H7 (cell line): ENCODE measurements at regions not wholly inside any gene's neighbourhood (a gene's known extent, or its start where the extent isn't known, plus 50 kb on each side); places are given as distances from the start of the nearest gene placed in this dataset.

Experiments used
- DNase-seq: peaks from one replicate; pipeline ENCODE4 v3.0.0; 2012
- H3K27me3 ChIP-seq: 2 replicates; pipeline ENCODE4 v1.6.0; 2011; ENCODE audit warnings: mild to moderate bottlenecking, low read length; ENCODE audit not compliant: control insufficient read depth, insufficient read depth
- H3K36me3 ChIP-seq: replicated peaks from 2 replicates; pipeline ENCODE4 v1.5.1; 2011; ENCODE audit warnings: low read length; ENCODE audit not compliant: control insufficient read depth, insufficient read depth
- H3K4me3 ChIP-seq: 2 replicates; pipeline ENCODE4 v1.5.1; 2011; ENCODE audit warnings: low read depth, mild to moderate bottlenecking, control low read depth, low read length, moderate library complexity; ENCODE audit not compliant: insufficient read depth

DNA sequence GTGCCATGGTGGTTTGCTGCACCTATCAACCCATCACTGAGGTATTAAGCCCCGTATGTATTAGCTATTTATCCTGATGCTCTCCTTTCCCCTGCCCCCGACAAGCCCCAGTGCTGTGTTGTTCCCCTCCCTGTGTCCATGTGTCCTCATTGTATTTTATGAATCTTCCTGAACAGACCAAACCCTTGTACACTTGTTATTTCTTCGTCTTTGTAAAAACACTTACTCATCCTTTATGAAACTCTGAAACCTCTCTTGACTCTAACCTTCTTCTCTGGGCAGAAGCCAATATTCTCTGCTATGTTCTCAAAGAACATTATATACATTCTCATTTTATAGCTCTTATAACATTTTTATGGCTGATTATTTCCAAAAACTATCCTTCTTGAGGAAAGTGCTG is 746.9 kb downstream of the EFNB2 start:
- Histone ChIP-seq H3K36me3 (no peaks in the 10 kb centered on the region), H3K4me3 (no peak overlapping the region), H3K27me3 (no peaks in the 10 kb centered on the region)
- no peak for DNase-seq

DNA sequence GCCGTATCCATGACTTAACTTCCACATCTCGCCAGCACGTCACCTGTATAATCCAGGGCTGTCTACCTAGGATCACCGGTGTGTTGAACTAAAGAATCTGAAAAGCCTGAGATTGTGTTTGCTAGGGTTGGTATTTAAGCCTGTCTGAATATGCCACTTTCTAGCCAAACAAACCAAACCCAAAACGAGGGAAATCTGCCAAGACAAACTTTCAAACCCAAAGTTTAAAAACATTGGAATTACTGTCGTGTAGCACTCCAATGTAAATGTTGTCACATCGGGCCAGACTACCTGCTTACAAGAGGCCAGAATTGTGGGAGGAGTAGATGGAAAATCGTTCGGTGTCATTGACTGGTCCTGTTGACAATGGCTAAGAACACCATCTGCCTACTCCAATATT is 747.8 kb downstream of the EFNB2 start:
- Histone ChIP-seq H3K4me3 (no peak overlapping the region), H3K36me3 (no peaks in the 10 kb centered on the region), H3K27me3 (no peaks in the 10 kb centered on the region)
- DNase-seq: no peak

DNA sequence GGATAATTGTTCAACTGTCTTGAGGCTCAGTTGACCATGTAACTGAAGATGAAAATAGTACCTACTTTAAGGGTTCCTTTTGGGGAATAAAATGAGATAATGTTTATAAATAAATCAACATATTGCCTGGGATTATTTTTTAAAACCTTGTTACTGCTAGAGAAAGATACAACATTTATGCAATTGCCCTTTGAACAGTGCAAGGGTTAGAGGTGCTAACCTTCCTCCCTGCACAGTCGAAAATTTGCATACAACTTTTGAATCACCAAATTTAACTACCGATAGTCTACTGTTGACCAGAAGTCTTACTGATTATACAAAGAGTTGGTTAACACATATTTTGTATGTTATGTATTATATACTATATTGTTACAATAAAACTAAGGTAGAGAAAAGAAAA is 750.0 kb downstream of the EFNB2 start:
- DNase-seq: no peak
- no peaks in the 10 kb centered on the region for H3K36me3 ChIP-seq
- H3K27me3 ChIP-seq: no peaks in the 10 kb centered on the region
- no peak overlapping the region for H3K4me3 ChIP-seq

DNA sequence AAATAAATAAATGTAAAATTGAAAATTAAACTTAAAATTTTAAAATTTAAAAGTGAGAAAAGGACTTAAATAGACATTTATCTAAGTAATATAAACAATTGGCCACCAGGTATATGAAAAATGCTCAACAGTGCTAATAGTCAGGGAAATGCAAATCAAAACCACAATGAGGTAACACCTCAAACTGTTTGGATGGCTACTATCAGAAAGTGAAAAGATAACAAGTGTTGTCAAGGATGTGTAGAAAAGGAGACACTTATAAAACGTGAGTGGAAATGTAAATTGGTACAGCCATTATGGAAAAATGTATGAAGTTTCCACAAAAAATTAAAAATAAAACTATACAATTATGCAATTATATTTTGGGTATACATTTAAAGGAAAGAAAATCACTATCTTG is 752.2 kb downstream of the EFNB2 start:
- no peak for DNase-seq
- H3K36me3 ChIP-seq: no peaks in the 10 kb centered on the region

DNA sequence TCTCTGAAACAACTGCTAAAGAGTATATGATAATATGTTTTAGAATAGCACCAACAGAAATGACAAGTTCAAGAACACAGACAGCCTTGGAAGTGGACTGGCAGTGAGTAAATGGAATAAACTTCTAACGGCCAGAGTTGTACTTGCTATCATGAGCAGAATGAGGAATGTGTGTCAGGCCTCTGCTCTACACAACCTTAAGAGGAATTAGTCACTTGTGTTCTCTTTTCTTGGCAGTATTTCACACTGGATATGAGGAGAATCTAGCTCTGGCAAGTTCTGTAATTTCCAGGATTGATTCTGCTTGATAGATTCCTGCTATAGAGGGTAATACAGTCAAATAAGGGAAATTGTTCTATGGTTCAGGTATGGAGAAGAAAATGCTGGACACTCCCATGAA is 757.3 kb downstream of the EFNB2 start:
- no peak for DNase-seq
- Histone ChIP-seq H3K36me3 (no peaks in the 10 kb centered on the region), H3K27me3 (no peaks in the 10 kb centered on the region), H3K4me3 (no peak overlapping the region)

More for the DNA sequence above, 752.2 kb downstream of the EFNB2 start:
- H3K4me3 ChIP-seq: no peak overlapping the region
- H3K27me3 ChIP-seq: no peaks in the 10 kb centered on the region

DNA sequence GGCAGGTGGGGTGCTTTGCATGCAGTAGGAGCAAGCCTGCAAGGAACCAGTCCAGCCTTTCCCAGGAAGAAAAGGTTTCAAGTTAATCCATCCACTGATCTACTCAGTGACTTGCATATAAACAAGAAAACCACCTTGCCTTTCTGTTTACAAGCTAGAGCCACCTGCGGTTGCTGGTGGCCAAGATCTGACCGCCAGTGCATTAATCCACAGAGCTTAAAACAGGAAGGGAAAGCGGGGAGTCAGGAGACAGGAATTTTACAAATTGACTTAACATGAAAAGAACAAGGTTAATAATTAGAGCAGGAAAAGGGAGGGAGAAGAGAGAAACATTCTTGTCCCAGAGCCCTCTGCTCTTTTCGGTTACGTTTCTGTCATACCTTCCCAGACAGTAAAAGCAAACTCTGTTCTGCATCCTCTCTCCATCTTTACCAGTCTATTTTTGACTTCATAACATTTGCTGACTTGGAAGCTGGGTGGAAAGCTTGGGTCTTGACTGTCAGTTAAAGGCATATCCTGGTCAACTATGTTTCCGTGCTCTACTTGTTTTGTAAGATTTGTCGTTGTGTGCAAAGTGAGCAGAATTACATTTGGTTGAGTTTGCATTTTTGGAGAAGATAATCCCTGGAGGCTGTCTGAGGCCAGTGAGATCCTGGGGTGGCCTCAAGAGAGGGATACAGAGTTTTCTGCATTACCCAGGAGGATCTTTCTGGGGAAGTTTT is 760.6 kb downstream of the EFNB2 start:
- Histone ChIP-seq H3K4me3 (no peak overlapping the region), H3K27me3 (no peaks in the 10 kb centered on the region), H3K36me3 (no peaks in the 10 kb centered on the region)
- no peak for DNase-seq

DNA sequence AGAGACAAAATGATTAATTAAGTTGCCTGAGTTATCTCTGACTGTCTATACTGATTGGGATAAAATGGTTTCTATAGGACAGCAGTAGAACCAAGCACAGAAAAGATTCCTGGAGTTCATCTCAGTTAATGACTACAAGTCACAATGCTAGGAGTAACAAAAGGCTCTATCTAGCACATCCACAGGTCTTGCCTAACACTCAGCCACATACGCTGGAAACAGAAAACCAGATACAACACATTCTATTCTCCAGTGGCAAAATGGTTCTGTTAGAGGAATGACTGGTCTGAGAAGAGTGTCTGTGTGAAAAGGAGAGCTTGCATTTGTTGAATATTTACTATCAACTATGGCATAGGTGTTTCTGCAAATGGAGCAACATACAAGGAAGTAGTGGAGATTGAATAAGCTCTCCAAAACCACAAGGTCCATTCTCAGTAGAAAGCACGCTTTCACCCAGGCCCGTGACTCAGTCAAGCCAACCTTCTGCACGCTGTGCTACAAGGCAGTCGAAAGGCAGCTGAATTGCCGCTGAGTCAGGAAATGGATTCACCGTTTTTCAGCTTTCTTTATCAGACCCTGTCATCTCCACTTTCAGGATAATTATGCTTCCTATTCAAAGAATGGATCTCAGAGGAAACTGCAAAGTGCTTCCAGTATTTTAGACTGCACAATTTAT is 761.5 kb downstream of the EFNB2 start:
- Histone ChIP-seq H3K27me3 (no peaks in the 10 kb centered on the region), H3K36me3 (no peaks in the 10 kb centered on the region), H3K4me3 (no peak overlapping the region)
- DNase-seq: no peak

DNA sequence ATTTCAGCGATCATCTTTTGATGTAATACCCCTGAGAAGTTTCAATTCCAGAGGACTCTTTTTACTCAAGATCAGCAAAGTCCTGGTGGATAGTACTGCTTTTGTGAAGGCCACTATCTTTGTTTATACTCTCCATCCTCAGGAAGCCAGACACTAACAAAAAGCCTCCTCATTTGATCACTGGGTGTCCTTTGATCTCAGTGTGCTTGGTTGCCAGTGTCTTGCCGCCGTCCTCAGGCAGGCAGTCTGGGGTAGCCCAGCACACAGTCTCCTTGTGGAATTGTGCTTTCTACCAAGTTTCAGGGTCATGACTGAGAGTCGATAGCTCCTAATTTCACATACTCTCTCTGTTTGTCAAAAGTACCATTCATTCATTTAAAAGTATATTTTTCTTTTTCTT is 762.2 kb downstream of the EFNB2 start:
- H3K27me3 ChIP-seq: no peaks in the 10 kb centered on the region
- no peaks in the 10 kb centered on the region for H3K36me3 ChIP-seq
- DNase-seq: no peak
- no peak overlapping the region for H3K4me3 ChIP-seq

DNA sequence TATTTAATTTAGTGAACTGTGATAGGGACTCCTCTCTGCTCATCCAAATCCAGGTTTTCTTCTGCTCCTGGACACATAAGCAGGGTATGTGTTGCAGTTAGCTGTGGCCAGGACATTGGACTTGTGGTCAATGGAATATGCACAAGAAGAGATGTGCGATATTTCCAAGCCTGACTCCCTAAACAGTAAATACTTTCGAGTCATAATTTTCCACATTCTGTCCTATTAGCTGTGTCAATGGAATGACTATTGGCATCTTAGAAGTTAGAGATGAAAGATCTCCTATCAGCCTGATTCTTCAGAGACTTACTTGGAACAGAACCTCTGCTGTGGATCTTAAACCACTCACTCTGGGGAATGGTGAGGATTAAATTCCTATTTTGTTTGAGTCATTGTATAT is 771.0 kb downstream of the EFNB2 start:
- H3K4me3 ChIP-seq: no peak overlapping the region
- no peaks in the 10 kb centered on the region for H3K27me3 ChIP-seq
- H3K36me3 ChIP-seq: no peaks in the 10 kb centered on the region
- no peak for DNase-seq

DNA sequence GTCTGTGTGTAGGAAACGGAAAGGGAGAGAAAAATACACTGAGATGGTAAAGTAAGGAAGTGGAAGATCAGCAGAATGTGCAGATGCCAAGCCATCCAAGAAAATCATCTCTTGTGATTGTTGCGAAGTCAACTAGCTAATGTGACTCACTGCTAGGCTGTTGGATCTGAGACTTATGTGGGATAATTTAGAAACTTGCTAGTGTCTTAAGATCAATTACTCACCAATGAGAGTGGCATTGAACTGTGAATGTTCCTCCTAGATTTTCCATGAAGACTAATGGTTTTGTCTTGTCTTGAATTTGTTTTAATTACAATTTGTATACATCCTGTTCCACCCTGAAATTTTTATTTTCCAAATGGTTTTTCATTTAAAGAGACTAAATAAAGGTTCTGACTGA is 771.6 kb downstream of the EFNB2 start:
- no peaks in the 10 kb centered on the region for H3K27me3 ChIP-seq
- no peaks in the 10 kb centered on the region for H3K36me3 ChIP-seq
- DNase-seq: no peak
- no peak overlapping the region for H3K4me3 ChIP-seq

DNA sequence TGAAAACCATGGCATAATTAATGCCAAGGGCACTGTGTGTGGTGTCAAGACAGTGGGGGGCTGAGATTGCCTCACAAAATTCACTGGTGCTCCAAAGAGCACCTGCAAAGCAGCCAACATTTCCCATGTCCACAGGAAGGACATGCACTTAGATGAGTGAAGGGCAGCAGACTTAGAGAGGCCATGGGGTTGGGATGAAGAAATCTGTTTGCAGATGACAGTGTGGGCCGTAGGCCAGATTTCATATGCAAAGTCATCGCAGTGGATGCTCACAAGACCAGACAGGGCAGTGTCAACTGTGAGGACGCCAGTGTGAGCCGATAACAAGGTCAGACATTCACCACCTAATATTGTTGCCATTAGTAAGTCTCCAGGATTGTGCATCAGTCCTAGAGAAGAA is 773.4 kb downstream of the EFNB2 start:
- no peak for DNase-seq
- Histone ChIP-seq H3K4me3 (no peak overlapping the region), H3K27me3 (no peaks in the 10 kb centered on the region), H3K36me3 (no peaks in the 10 kb centered on the region)

DNA sequence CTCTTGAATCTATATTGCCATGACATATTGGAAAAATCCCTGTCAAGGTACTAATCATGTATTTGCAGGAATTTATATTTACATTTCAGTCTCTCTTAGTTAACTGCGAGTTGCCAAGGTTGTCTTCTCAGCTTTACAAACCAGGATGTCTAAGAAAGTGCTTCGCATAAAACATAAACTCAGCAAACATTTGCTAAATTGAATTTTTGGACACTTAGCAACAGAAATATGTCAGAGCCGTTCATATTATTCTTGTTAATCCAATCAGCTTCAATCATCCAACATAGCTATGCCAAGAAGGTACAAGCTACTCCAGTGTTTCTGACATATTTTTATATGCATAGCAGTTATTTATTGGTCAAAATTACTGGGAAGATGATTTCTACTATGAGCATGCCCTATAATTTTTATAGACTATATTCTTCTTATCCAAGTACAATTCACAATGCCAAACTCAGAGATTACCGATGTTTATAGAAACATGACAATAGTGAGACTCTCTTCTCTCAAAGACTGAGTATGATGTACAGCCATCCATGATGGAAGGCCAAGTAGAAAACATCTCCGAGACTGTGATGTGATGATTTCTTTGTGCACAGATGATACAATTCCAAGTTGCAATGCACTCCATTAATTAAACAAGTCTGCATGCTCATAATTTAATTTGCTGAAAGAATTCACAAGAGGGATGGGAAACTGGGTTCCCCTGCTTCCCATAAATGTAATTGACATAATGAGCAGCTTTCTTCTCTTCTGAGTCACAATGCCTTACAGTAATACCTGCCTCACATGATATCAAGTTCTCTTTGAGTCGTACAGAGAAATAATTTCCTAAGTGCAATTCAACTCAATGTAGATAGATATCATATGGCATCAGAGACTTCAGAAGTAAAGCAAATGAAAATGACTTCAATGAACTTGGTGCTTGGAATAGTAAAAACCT is 776.3 kb downstream of the EFNB2 start:
- DNase-seq: no peak
- Histone ChIP-seq H3K36me3 (no peaks in the 10 kb centered on the region), H3K27me3 (no peaks in the 10 kb centered on the region), H3K4me3 (no peak overlapping the region)

DNA sequence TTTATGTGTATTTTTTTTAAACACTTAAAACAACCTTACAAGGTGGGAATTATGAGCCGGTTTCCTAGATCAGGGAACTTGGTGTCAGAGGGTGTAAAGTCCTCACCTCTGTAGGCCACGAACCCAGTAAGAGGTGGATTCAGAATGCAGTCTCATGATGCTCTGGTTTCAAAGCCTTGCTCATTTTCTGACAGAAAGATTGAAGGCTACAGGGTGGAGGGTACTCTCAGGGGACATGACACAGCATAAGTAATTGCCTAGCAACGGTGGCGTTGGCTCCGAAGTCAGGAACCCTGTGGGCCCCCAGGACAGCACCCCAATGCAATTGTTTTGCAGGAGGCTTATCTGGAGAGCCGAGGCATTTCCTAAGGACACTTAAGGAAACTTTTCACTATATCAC is 794.7 kb downstream of the EFNB2 start:
- no peaks in the 10 kb centered on the region for H3K27me3 ChIP-seq
- H3K36me3 ChIP-seq: no peaks in the 10 kb centered on the region
- DNase-seq: peak; percentile 6
- no peak overlapping the region for H3K4me3 ChIP-seq

DNA sequence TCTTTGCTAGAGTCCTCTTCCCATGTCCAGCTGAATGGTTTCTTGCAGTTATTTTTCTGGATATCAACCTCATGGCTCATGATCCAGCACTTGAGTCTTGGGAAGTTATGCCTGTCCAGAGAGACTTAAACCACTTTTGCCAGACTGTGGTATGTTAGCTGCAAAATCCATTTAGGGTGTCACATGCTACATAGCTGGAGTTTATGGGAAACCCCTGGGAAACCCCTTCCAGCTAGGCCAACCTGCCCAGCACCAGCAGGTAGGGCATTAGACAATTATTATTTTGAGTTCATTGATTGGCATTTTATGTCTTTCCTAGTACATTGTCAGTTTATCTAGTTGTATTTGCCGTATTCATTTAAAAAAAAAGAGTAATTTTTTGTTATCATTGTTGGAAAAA is 797.8 kb downstream of the EFNB2 start:
- H3K27me3 ChIP-seq: no peaks in the 10 kb centered on the region
- no peak for DNase-seq
- H3K4me3 ChIP-seq: no peak overlapping the region
- H3K36me3 ChIP-seq: no peaks in the 10 kb centered on the region

DNA sequence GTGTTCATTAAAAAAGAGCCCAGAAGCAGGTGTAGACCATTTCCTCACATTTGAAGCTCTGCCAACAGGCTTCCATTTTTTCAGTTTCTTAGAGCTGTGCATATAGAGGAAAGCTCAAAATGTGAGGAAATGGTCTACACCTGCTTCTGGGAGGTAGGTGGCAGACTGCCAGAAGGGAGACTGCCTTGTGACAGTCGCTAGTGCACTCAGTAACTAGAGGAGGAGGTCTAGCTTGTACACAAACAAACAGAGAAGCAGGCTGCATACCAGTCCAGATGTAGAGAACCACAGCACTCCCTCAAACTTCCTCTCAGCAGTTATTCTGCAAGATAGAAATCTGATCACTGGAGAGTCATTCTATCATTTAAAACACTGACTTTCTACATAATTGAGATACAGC is 800.2 kb downstream of the EFNB2 start:
- no peak for DNase-seq

More for the DNA sequence above, 800.2 kb downstream of the EFNB2 start:
- Histone ChIP-seq H3K27me3 (no peaks in the 10 kb centered on the region), H3K4me3 (no peak overlapping the region), H3K36me3 (no peaks in the 10 kb centered on the region)
